Right lobe of liver (tissue), 4 donors: ENCODE measurements at regions not wholly inside any gene's neighbourhood (a gene's known extent, or its start where the extent isn't known, plus 50 kb on each side); places are given as distances from the start of the nearest gene placed in this dataset.

Experiments used
- POLR2A ChIP-seq: fragments of 450-650 bp; IDR thresholded peaks from one replicate; pipeline ENCODE4 v1.6.1; 2017; ENCODE audit warnings: antibody characterized with exemption, mild to moderate bottlenecking
- TF ChIP-seq, protein P1 (sequence below), 4 donors: fragments of 200-600 bp in 3 of 4; fragments of 450-650 bp in 1 of 4; IDR thresholded peaks; one replicate each; pipeline versions ENCODE4 v1.5.1 to v1.8.0; 2016 to 2022; ENCODE audit warnings: antibody characterized with exemption in 4 of 4, mild to moderate bottlenecking in 2 of 4
- donor health status: DM: no; HTN: no; CAD: no.
- donor health status: DM: no; HTN: no; CAD: no.
- donor health status: DM: no; HTN: yes; CAD: no.

- TF ChIP-seq, protein P1, sequence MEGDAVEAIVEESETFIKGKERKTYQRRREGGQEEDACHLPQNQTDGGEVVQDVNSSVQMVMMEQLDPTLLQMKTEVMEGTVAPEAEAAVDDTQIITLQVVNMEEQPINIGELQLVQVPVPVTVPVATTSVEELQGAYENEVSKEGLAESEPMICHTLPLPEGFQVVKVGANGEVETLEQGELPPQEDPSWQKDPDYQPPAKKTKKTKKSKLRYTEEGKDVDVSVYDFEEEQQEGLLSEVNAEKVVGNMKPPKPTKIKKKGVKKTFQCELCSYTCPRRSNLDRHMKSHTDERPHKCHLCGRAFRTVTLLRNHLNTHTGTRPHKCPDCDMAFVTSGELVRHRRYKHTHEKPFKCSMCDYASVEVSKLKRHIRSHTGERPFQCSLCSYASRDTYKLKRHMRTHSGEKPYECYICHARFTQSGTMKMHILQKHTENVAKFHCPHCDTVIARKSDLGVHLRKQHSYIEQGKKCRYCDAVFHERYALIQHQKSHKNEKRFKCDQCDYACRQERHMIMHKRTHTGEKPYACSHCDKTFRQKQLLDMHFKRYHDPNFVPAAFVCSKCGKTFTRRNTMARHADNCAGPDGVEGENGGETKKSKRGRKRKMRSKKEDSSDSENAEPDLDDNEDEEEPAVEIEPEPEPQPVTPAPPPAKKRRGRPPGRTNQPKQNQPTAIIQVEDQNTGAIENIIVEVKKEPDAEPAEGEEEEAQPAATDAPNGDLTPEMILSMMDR (IDR thresholded peaks at IDR 0.05): no peak
- TF ChIP-seq POLR2A: no peak
These were observed 1138.5 kb downstream of the CDH11 start for GRCh38 chr16:63983401-63983800.
